Astrocyte (in vitro differentiated cells and primary cell): ENCODE measurements at regions not wholly inside any gene's neighbourhood (a gene's known extent, or its start where the extent isn't known, plus 50 kb on each side); places are given as distances from the start of the nearest gene placed in this dataset.
"Not testable (repeated sequence)": the region's sequence is repeated elsewhere in the genome, so short reads cannot be mapped to it uniquely, and the experiment has no call there.

ENCODE experiments used
- EZH2 ChIP-seq: IDR thresholded peaks from 2 replicates; pipeline ENCODE4 v1.6.1; 2012; ENCODE audit warnings: mild to moderate bottlenecking, low read length, inconsistent platforms; ENCODE audit not compliant: insufficient read depth
- TF ChIP-seq, protein P1 (sequence below): IDR thresholded peaks from 2 replicates; pipeline ENCODE4 v1.5.1; 2011; ENCODE audit warnings: low read depth, mild to moderate bottlenecking, inconsistent platforms, low read length, moderate library complexity; ENCODE audit not compliant: insufficient read depth

DNA sequence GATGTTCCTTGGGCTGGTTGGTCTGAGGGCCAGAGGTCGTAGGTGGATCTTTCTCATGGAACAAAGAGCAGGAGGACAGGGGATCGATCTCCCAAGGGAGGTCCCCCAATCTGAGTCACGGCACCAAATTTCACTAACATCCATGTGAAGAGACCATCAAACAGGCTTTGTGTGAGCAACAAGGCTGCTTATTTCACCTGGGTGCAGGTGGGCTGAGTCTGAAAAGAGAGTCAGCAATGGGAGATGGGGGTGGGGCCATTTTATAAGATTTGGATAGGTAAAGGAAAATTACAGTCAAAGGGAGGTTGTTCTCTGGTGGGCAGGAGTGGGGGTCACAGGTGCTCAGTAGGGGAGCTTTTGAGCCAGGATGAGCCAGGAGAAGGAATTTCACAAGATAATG, 334.0 kb upstream of the HTR1E start:
- TF ChIP-seq, protein P1, sequence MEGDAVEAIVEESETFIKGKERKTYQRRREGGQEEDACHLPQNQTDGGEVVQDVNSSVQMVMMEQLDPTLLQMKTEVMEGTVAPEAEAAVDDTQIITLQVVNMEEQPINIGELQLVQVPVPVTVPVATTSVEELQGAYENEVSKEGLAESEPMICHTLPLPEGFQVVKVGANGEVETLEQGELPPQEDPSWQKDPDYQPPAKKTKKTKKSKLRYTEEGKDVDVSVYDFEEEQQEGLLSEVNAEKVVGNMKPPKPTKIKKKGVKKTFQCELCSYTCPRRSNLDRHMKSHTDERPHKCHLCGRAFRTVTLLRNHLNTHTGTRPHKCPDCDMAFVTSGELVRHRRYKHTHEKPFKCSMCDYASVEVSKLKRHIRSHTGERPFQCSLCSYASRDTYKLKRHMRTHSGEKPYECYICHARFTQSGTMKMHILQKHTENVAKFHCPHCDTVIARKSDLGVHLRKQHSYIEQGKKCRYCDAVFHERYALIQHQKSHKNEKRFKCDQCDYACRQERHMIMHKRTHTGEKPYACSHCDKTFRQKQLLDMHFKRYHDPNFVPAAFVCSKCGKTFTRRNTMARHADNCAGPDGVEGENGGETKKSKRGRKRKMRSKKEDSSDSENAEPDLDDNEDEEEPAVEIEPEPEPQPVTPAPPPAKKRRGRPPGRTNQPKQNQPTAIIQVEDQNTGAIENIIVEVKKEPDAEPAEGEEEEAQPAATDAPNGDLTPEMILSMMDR = not testable (repeated sequence)
- TF ChIP-seq EZH2 = not testable (repeated sequence)
